ENCODE measurements at regions not wholly inside any gene's neighbourhood (a gene's known extent, or its start where the extent isn't known, plus 50 kb on each side); places are given as distances from the start of the nearest gene placed in this dataset.
"Not testable (repeated sequence)": the region's sequence is repeated elsewhere in the genome, so short reads cannot be mapped to it uniquely, and the experiment has no call there.

- DNase-seq (ENCODE audit: low read depth): no peak
Observed at GRCh38 chr10:44564790-44565189, 179.9 kb upstream of the CXCL12 start.

GRCh38 chr10:44566786-44567185 lies 181.9 kb upstream of the CXCL12 start:
- no peak for DNase-seq (ENCODE audit: low read depth)

GRCh38 chr10:44567471-44567870 lies 182.6 kb upstream of the CXCL12 start:
- DNase-seq (ENCODE audit: low read depth): peak; percentile 31

GRCh38 chr10:44569193-44570091 lies 184.5 kb upstream of the CXCL12 start:
- peak; percentile 61 for DNase-seq (ENCODE audit: low read depth)

- peak; percentile 57 for DNase-seq (ENCODE audit: low read depth)
Observed at GRCh38 chr10:44571701-44572100, 186.8 kb upstream of the CXCL12 start.

GRCh38 chr10:44572146-44572545 lies 187.2 kb upstream of the CXCL12 start:
- DNase-seq (ENCODE audit: low read depth): no peak

GRCh38 chr10:44573821-44574220 lies 188.9 kb upstream of the CXCL12 start:
- DNase-seq (ENCODE audit: low read depth): no peak

GRCh38 chr10:44574596-44575480 lies 189.9 kb upstream of the CXCL12 start:
- no peak for DNase-seq (ENCODE audit: low read depth)

- DNase-seq (ENCODE audit: low read depth): no peak
Observed at GRCh38 chr10:44575601-44576380, 190.9 kb upstream of the CXCL12 start.

- DNase-seq (ENCODE audit: low read depth): peak; percentile 20
Observed at GRCh38 chr10:44576702-44577191, 191.8 kb upstream of the CXCL12 start.

- DNase-seq (ENCODE audit: low read depth): no peak
Observed at GRCh38 chr10:44577533-44577932, 192.6 kb upstream of the CXCL12 start.

GRCh38 chr10:44578271-44578670 lies 193.4 kb upstream of the CXCL12 start:
- DNase-seq (ENCODE audit: low read depth): no peak

- DNase-seq (ENCODE audit: low read depth): not testable (repeated sequence)
Observed at GRCh38 chr10:44578963-44579362, 194.1 kb upstream of the CXCL12 start.

- peak; percentile 93 for DNase-seq (ENCODE audit: low read depth)
Observed at GRCh38 chr10:44581996-44582395, 197.1 kb upstream of the CXCL12 start.

GRCh38 chr10:44587488-44588318 lies 202.8 kb upstream of the CXCL12 start:
- no peak for DNase-seq (ENCODE audit: low read depth)

- DNase-seq (ENCODE audit: low read depth): no peak
Observed at GRCh38 chr10:44589181-44589943, 204.5 kb upstream of the CXCL12 start.

GRCh38 chr10:44589944-44590449 lies 205.1 kb upstream of the CXCL12 start:
- DNase-seq (ENCODE audit: low read depth): no peak

GRCh38 chr10:44591911-44592310 lies 207.0 kb upstream of the CXCL12 start:
- DNase-seq (ENCODE audit: low read depth): no peak

GRCh38 chr10:44593952-44594351 lies 209.1 kb upstream of the CXCL12 start:
- no peak for DNase-seq (ENCODE audit: low read depth)

GRCh38 chr10:44607116-44607515 lies 222.2 kb upstream of the CXCL12 start:
- no peak for DNase-seq (ENCODE audit: low read depth)
